Psoas muscle (tissue), 7 donors: ENCODE measurements at regions not wholly inside any gene's neighbourhood (a gene's known extent, or its start where the extent isn't known, plus 50 kb on each side); places are given as distances from the start of the nearest gene placed in this dataset.

ENCODE experiments used
- ATAC-seq, 4 donors: fragments of 200-7000 bp; cut with Tn5 transposase; one replicate each; pipeline ENCODE4 v1.9.1; 2020; ENCODE audit warnings: moderate library complexity in 3 of 4, mild to moderate bottlenecking in 2 of 4
- DNase-seq, 2 donors: peaks; one replicate each; pipeline ENCODE4 v3.0.0-alpha.2; 2020
- H3K27ac ChIP-seq: fragments of 200-600 bp; one replicate; pipeline ENCODE4 v1.8.0; 2022
- H3K27me3 ChIP-seq, 3 donors: fragments of 200-600 bp in 1 of 3; one replicate each; pipeline versions ENCODE4 v1.6.1 to v1.8.0; 2013 to 2022; ENCODE audit warnings: low read length in 2 of 3, mild to moderate bottlenecking in 2 of 3, moderate library complexity in 1 of 3; ENCODE audit not compliant: insufficient read depth in 3 of 3
- H3K36me3 ChIP-seq, 2 donors: fragments of 200-600 bp in 1 of 2; one replicate each; pipeline versions ENCODE4 v1.6.1 to v1.8.0; 2013 to 2022; ENCODE audit warnings: low read depth in 1 of 2, mild to moderate bottlenecking in 1 of 2, moderate library complexity in 1 of 2; ENCODE audit not compliant: insufficient read depth in 1 of 2
- H3K4me1 ChIP-seq: fragments of 200-600 bp; one replicate; pipeline ENCODE4 v1.8.0; 2022
- H3K4me3 ChIP-seq: fragments of 200-600 bp; one replicate; pipeline ENCODE4 v1.8.0; 2022; ENCODE audit warnings: mild to moderate bottlenecking
- H3K9me3 ChIP-seq: fragments of 200-600 bp; one replicate; pipeline ENCODE4 v1.8.0; 2022
- WGBS, 3 donors: extraction: QIAGEN DNeasy Blood & Tissue Kit; methylation state at CpG; one replicate each; pipeline versions ENCODE4 v1.1.6 to v1.1.7; 2013; 5-methylcytosine and 5-hydroxymethylcytosine counted together
- intact Hi-C, 2 donors: fragments of 100-400 bp; cut with DNase I; formaldehyde crosslinking; loops; one replicate each; pipeline versions ENCODE4 v1.11.0 to v1.14.2; 2022
- TF ChIP-seq, protein P1 (sequence below): fragments of 200-600 bp; IDR thresholded peaks from one replicate; pipeline ENCODE4 v1.8.0; 2022; ENCODE audit warnings: antibody characterized with exemption
- donor health status: healthy with polysubstance abuse.
- donor health status: DM: no; HTN: no; CAD: no; lungs with moderate emphysema.
- donor health status: Bipolar disorder and iron deficiency.
- donor health status: healthy.
- donor health status: DM: yes; HTN: yes; CAD: no.
- donor health status: DM: no; HTN: no; CAD: no.
- donor health status: DM: yes; HTN: yes; CAD: no.

DNA sequence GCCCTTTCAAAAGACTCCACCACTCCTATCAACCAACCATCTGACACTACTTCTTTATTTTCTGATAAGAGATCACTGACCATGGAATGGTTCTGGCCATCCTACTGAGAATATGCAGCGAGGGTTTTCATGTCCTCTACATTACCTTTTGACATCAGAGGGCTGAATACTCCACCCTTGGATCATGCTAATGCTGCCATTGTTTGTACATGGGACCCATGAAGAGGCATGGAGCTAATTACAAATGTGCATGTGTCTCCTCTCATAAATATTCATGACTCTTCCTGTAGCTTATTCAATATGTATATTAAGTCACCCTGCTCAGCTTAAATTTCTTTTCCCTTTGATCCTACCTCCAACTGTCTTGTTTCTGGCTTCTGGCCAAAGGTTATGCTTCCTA, 1065.8 kb upstream of the GHITM start:
- intact Hi-C loops = no loop called here

DNA sequence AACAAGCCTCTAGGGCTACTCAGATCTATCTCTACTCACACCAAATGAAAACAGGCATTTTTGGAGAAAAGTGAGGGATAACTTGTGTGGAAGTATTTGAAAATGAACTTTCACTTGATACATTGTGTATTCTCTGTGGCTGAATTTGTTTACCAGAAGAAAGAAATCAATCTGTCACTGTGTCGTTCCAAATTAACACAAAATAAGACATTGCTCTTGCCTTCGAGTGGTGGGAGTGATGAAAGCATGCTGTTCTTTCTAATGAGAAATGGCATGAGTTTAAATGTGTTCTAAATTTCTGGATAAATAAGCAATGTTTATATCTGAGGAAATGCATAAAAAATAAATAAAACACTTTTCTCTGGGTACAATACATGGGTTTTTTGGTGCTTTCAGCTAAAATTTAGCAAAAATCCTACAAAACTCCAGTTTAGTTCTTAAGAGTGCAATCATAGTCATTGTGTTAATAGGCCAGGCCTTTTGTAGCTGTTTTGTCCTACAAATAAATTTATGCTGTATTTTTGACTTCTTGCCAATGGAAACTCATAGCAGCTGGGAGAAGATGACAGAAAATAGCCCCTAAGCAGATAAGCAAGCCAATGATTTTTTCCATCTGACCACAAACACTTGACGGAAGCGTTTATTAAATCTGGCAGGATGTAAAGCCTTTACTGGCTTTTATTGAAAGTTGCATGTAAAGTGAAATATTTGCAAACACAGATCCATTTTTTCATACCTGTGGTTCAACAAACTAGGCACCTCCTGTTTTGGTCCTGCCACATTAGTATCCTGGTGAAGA, 1064.1 kb upstream of the GHITM start:
- TF ChIP-seq, protein P1, sequence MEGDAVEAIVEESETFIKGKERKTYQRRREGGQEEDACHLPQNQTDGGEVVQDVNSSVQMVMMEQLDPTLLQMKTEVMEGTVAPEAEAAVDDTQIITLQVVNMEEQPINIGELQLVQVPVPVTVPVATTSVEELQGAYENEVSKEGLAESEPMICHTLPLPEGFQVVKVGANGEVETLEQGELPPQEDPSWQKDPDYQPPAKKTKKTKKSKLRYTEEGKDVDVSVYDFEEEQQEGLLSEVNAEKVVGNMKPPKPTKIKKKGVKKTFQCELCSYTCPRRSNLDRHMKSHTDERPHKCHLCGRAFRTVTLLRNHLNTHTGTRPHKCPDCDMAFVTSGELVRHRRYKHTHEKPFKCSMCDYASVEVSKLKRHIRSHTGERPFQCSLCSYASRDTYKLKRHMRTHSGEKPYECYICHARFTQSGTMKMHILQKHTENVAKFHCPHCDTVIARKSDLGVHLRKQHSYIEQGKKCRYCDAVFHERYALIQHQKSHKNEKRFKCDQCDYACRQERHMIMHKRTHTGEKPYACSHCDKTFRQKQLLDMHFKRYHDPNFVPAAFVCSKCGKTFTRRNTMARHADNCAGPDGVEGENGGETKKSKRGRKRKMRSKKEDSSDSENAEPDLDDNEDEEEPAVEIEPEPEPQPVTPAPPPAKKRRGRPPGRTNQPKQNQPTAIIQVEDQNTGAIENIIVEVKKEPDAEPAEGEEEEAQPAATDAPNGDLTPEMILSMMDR = no peak
- intact Hi-C loops = no loop called here
- DNase-seq (no peak), ATAC-seq (no peak)
- Histone ChIP-seq H3K4me3 (no peak overlapping the region), H3K4me1 (no peaks in the 10 kb centered on the region), H3K9me3 (no peaks in the 10 kb centered on the region), H3K27ac (no peak overlapping the region), H3K36me3 (no peaks in the 10 kb centered on the region), H3K27me3 (no peaks in the 10 kb centered on the region)
- 25 to 36% (median 28%) methylated on average over 4 of the region's 4 CpGs for WGBS, 3 donors

More for the DNA sequence above, 1065.8 kb upstream of the GHITM start:
- WGBS, 3 donors = 73 to 76% (median 73%) methylated on average over 1 of the region's 1 CpG
- Histone ChIP-seq H3K27ac (no peak overlapping the region), H3K9me3 (no peaks in the 10 kb centered on the region), H3K36me3 (no peaks in the 10 kb centered on the region), H3K27me3 (no peaks in the 10 kb centered on the region), H3K4me1 (no peaks in the 10 kb centered on the region), H3K4me3 (no peak overlapping the region)
- ATAC-seq (no peak), DNase-seq (no peak)
- TF ChIP-seq, protein P1 = no peak

DNA sequence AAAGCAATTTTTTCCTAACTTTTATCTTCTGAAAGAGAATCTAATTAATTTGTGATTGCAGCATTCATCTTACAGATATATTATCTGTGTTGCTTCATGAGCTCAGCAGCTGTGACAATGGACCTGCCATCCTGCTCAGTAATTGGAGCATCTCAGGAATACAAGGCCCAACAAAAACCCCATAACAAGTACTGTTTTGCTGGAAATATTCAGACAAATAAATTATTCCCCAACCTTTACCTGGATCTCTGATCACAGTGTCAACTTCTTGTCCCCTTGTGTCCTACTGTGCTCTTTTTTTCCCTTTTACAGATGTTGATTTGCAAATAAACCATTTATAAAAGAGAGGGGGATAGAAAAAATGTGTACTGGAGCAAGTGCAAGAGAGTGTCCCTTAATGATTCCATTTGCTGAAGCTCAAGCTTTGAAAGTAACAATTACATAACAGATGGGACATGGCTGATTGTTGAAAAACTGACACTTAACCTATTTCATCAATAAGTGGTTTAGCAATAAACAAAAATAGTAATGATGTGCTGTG, 1063.4 kb upstream of the GHITM start:
- no peaks in the 10 kb centered on the region for H3K36me3 ChIP-seq
- no peaks in the 10 kb centered on the region for H3K27me3 ChIP-seq
- DNase-seq (no peak), ATAC-seq (no peak)
- H3K9me3 ChIP-seq = no peaks in the 10 kb centered on the region
- H3K27ac ChIP-seq = no peak overlapping the region
- no peaks in the 10 kb centered on the region for H3K4me1 ChIP-seq
- no peak overlapping the region for H3K4me3 ChIP-seq
- intact Hi-C loops = no loop called here
- TF ChIP-seq, protein P1 = no peak

DNA sequence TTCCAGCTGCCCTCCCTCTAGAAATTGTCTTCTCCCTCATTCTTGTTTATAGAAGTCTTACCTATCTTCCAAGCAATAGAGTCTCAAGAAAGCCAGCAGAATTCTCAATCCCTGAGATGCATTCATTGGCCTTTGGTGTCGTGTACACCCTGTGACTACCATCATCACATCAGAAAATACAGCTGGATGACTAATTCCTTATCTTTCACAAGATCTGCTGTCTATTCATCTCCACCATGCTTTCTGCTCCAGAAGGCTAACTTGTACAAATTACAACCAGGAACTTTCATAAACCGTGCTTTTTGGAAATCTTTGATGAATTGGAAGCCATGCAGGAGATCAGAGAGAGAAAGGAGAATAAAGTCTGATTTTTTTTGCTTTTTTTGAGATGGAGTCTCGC, 1062.9 kb upstream of the GHITM start:
- H3K27me3 ChIP-seq = no peaks in the 10 kb centered on the region
- TF ChIP-seq, protein P1 = no peak
- no peaks in the 10 kb centered on the region for H3K9me3 ChIP-seq
- H3K27ac ChIP-seq = no peak overlapping the region
- no peaks in the 10 kb centered on the region for H3K4me1 ChIP-seq
- 69 to 76% (median 75%) methylated on average over 3 of the region's 3 CpGs for WGBS, 3 donors
- intact Hi-C loops = no loop called here
- H3K4me3 ChIP-seq = no peak overlapping the region
- DNase-seq = no peak
- no peak for ATAC-seq
- no peaks in the 10 kb centered on the region for H3K36me3 ChIP-seq

DNA sequence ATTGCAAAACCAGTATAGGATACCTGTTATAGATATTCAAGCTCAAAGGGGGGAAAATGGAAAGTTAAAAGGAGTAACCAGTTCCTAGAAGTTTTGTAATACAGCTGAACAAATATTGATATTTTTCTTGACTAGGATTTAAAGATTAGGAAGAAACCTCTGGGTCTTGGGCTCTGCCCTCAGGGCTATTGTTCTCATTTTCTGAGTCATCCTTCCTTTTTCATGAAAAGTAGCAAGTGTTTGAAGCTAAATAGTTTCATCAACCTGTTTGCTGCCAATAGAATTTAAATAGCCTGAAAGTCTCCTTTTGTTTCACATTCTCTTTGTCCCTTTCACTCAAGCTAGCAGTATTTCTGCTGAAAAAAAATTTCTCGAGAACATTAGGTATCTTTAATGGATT, 1061.1 kb upstream of the GHITM start:
- intact Hi-C loops = no loop called here
- no peak for ATAC-seq

More for the DNA sequence above, 1061.1 kb upstream of the GHITM start:
- H3K27ac ChIP-seq = no peak overlapping the region
- no peak overlapping the region for H3K4me3 ChIP-seq
- DNase-seq = no peak
- no peaks in the 10 kb centered on the region for H3K36me3 ChIP-seq
- TF ChIP-seq, protein P1 = no peak
- WGBS, 3 donors = 76 to 83% (median 80%) methylated on average over 1 of the region's 1 CpG
- no peaks in the 10 kb centered on the region for H3K4me1 ChIP-seq
- no peaks in the 10 kb centered on the region for H3K9me3 ChIP-seq
- no peaks in the 10 kb centered on the region for H3K27me3 ChIP-seq
